Subcutaneous abdominal adipose tissue (tissue), 5 donors: ENCODE measurements at regions not wholly inside any gene's neighbourhood (a gene's known extent, or its start where the extent isn't known, plus 50 kb on each side); places are given as distances from the start of the nearest gene placed in this dataset.
"Not testable (repeated sequence)": the region's sequence is repeated elsewhere in the genome, so short reads cannot be mapped to it uniquely, and the experiment has no call there.

Experiments used
- H3K27ac ChIP-seq: one replicate; pipeline ENCODE4 v1.7.0; 2013; ENCODE audit warnings: low read depth, mild to moderate bottlenecking, inconsistent platforms, low read length, moderate library complexity
- H3K27me3 ChIP-seq, 5 donors: one replicate each; pipeline ENCODE4 v1.7.0; 2013; ENCODE audit warnings: low read length in 5 of 5, inconsistent platforms in 1 of 5; ENCODE audit not compliant: control insufficient read depth in 5 of 5, insufficient read depth in 4 of 5
- H3K36me3 ChIP-seq, 5 donors: one replicate each; pipeline ENCODE4 v1.7.0; 2013; ENCODE audit warnings: low read length in 5 of 5; ENCODE audit not compliant: control insufficient read depth in 5 of 5, insufficient read depth in 5 of 5
- H3K4me1 ChIP-seq, 5 donors: one replicate each; pipeline ENCODE4 v1.7.0; 2013; ENCODE audit warnings: low read length in 5 of 5, mild to moderate bottlenecking in 3 of 5, moderate library complexity in 1 of 5; ENCODE audit not compliant: control insufficient read depth in 5 of 5, insufficient read depth in 5 of 5
- H3K4me3 ChIP-seq, 5 donors: one replicate each; pipeline ENCODE4 v1.7.0; 2013; ENCODE audit warnings: low read length in 5 of 5, low read depth in 1 of 5
- H3K9ac ChIP-seq, 5 donors: one replicate each; pipeline ENCODE4 v1.7.0; 2013; ENCODE audit warnings: low read length in 5 of 5, mild to moderate bottlenecking in 4 of 5, moderate library complexity in 3 of 5
- H3K9me3 ChIP-seq, 5 donors: one replicate each; pipeline ENCODE4 v1.7.0; 2013; ENCODE audit warnings: low read length in 5 of 5; ENCODE audit not compliant: control insufficient read depth in 5 of 5
- donor health status: healthy.
- donor health status: healthy.
- donor health status: healthy.
- donor health status: healthy.
- donor health status: healthy.

GRCh38 chr3:25973122-25973521, 183.2 kb downstream of the OXSM start:
- Histone ChIP-seq H3K9me3 (peaks cover 0 to 6% (median 0%) of the 10 kb centered on the region in 5 donors), H3K36me3 (no peaks in the 10 kb centered on the region), H3K4me1 (no peaks in the 10 kb centered on the region), H3K9ac (no peak overlapping the region), H3K4me3 (no peak overlapping the region), H3K27me3 (no peaks in the 10 kb centered on the region), H3K27ac (no peak overlapping the region)

GRCh38 chr3:25982756-25983155, 192.9 kb downstream of the OXSM start:
- no peak overlapping the region for H3K4me3 ChIP-seq
- H3K27me3 ChIP-seq = no peaks in the 10 kb centered on the region
- no peaks in the 10 kb centered on the region for H3K36me3 ChIP-seq
- peaks cover 0 to 3% (median 0%) of the 10 kb centered on the region in 5 donors for H3K9me3 ChIP-seq
- no peak overlapping the region for H3K27ac ChIP-seq
- H3K9ac ChIP-seq = no peak overlapping the region
- H3K4me1 ChIP-seq = peaks cover 0 to 3% (median 0%) of the 10 kb centered on the region in 5 donors

- Histone ChIP-seq H3K36me3 (no peaks in the 10 kb centered on the region), H3K4me3 (no peak overlapping the region), H3K27ac (no peak overlapping the region), H3K4me1 (peaks cover 0 to 3% (median 0%) of the 10 kb centered on the region in 5 donors), H3K27me3 (no peaks in the 10 kb centered on the region), H3K9ac (no peak overlapping the region), H3K9me3 (peaks cover 0 to 3% (median under 1%) of the 10 kb centered on the region in 5 donors)
These were observed 195.7 kb downstream of the OXSM start for GRCh38 chr3:25985621-25986020.

- Histone ChIP-seq H3K27ac (no peak overlapping the region), H3K36me3 (no peaks in the 10 kb centered on the region), H3K27me3 (no peaks in the 10 kb centered on the region), H3K9ac (no peak overlapping the region), H3K9me3 (peaks cover 8 to 26% (median 13%) of the 10 kb centered on the region in 5 donors), H3K4me3 (peak overlapping the region in 1 of 5 donors; percentile 31), H3K4me1 (no peaks in the 10 kb centered on the region)
These were observed 202.7 kb downstream of the OXSM start for GRCh38 chr3:25992606-25993005.

GRCh38 chr3:26004172-26004571, 214.3 kb downstream of the OXSM start:
- H3K36me3 ChIP-seq = no peaks in the 10 kb centered on the region
- peaks cover 0 to 19% (median 7%) of the 10 kb centered on the region in 5 donors for H3K9me3 ChIP-seq

GRCh38 chr3:26011276-26011675, 221.4 kb downstream of the OXSM start:
- Histone ChIP-seq H3K36me3 (no peaks in the 10 kb centered on the region), H3K4me1 (no peaks in the 10 kb centered on the region), H3K9me3 (no peaks in the 10 kb centered on the region), H3K9ac (no peak overlapping the region), H3K4me3 (no peak overlapping the region), H3K27ac (no peak overlapping the region), H3K27me3 (no peaks in the 10 kb centered on the region)

More at GRCh38 chr3:26004172-26004571, 214.3 kb downstream of the OXSM start:
- no peaks in the 10 kb centered on the region for H3K27me3 ChIP-seq
- H3K9ac ChIP-seq = no peak overlapping the region
- no peak overlapping the region for H3K27ac ChIP-seq
- no peaks in the 10 kb centered on the region for H3K4me1 ChIP-seq
- H3K4me3 ChIP-seq = no peak overlapping the region

- Histone ChIP-seq H3K4me3 (no peak overlapping the region), H3K27me3 (no peaks in the 10 kb centered on the region), H3K9ac (no peak overlapping the region), H3K36me3 (no peaks in the 10 kb centered on the region), H3K27ac (no peak overlapping the region), H3K9me3 (no peaks in the 10 kb centered on the region), H3K4me1 (no peaks in the 10 kb centered on the region)
These were observed 222.4 kb downstream of the OXSM start for GRCh38 chr3:26012241-26012745.

GRCh38 chr3:26015752-26016151, 225.9 kb downstream of the OXSM start:
- no peaks in the 10 kb centered on the region for H3K27me3 ChIP-seq
- no peaks in the 10 kb centered on the region for H3K36me3 ChIP-seq
- no peak overlapping the region for H3K9ac ChIP-seq
- no peaks in the 10 kb centered on the region for H3K9me3 ChIP-seq
- H3K4me3 ChIP-seq = no peak overlapping the region
- H3K27ac ChIP-seq = no peak overlapping the region
- H3K4me1 ChIP-seq = peaks cover 0 to 7% (median 0%) of the 10 kb centered on the region in 5 donors

- H3K9me3 ChIP-seq = peaks cover 0 to 2% (median 0%) of the 10 kb centered on the region in 5 donors
- no peaks in the 10 kb centered on the region for H3K27me3 ChIP-seq
- no peak overlapping the region for H3K9ac ChIP-seq
- no peak overlapping the region for H3K27ac ChIP-seq
- no peaks in the 10 kb centered on the region for H3K36me3 ChIP-seq
- H3K4me1 ChIP-seq = peaks cover 0 to 7% (median 0%) of the 10 kb centered on the region in 5 donors
- H3K4me3 ChIP-seq = no peak overlapping the region
These were observed 229.0 kb downstream of the OXSM start for GRCh38 chr3:26018889-26019288.

- not testable (repeated sequence) for H3K9ac ChIP-seq
These were observed 234.3 kb downstream of the OXSM start for GRCh38 chr3:26024206-26024605.

More at GRCh38 chr3:26024206-26024605, 234.3 kb downstream of the OXSM start:
- peaks cover 0 to 12% (median 4%) of the 10 kb centered on the region in 5 donors for H3K9me3 ChIP-seq
- H3K27me3 ChIP-seq, H3K27ac ChIP-seq, H3K4me1 ChIP-seq, H3K36me3 ChIP-seq, H3K4me3 ChIP-seq: not testable (repeated sequence)
